HG03066 (cell line): ENCODE measurements at regions not wholly inside any gene's neighbourhood (a gene's known extent, or its start where the extent isn't known, plus 50 kb on each side); places are given as distances from the start of the nearest gene placed in this dataset.

Source experiments
- ATAC-seq: cut with Tn5 transposase; IDR thresholded peaks from one replicate; pipeline ENCODE4 v1.9.1; 2021; ENCODE audit warnings: low read depth; ENCODE audit not compliant: unreplicated experiment

DNA sequence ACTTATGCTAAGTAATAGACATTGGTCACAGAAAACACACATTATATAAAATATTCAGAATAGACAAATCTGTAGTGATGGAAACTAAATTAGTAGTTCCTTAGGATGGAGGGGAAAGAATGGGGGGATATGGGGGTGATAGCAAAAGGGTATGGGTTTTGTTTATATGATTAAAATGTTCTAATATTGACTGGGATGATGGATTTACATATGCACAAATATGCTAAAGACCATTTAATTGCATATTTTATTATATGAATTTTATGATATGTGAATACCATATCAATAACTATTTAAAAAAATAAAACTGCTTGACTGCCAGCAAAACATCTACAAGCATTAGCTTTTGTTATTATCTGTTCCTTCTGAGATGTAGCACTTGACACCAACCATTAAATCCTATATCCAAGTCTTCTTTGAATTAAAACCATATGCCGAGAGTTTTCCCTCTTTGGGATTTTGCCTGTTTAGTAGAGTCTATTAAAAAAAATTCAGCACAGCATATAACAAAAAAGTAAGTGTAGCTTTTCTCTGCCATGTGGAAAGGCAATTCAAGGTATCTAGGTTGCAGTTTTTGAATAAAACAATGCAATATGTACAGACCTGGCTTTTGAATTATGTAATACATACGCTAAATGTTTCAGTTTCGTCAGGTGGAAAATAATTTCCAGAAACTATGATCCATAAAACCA, 2584.1 kb upstream of the PCDH20 start:
- ATAC-seq = no peak

DNA sequence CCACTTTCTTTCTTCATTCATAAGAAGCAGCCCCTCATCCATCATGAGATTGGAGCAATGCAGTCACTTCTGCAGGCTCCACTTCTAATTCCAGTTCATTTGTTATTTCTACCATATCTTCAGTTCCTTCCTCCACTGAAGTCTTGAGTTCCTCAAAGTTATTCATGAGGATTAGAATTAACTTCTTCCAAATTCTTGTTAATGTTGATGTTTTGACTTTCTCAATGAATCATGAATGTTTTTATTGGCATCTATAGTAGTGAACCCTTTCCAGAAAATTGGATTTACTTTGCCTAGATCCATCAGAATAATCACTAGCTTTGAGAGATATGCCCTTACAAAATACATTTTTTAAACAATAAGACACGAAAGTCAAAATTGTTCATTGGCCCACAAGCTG, 2567.7 kb upstream of the PCDH20 start:
- ATAC-seq = no peak

DNA sequence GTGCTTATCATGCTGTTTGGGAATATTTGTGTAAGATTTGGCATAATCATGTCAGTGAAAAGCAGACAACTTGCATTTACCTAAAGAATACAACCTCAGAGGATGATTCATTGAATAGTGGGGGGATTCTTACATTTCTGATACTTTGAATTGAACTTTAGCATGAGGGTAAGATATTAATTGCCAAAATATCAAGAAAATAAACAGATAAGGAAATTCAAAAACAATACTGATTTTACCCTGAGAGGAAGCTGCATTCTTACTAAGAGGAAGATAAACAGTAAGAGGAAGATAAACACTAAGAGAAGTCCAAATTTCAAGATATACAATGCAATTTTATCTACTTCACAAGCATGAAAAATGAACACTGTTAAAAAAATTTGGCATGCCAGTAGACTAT, 2564.3 kb upstream of the PCDH20 start:
- no peak for ATAC-seq

DNA sequence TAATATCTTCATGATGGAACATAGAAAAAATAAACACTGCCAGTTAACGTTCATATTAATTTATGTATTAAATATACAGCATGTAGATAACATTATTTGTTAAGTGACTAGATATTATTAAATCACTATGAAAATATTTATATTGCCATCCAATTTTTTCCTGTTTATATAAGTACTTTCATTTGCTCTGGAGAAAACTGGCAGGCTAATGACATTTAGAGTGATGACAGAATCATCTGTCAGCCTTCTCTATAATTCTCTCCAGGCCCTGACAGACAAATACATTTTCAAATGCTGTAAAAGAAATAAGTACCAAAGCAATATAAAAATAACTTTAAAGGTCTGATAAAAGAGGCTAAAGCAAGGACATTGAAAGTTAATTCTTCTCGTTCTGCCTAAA, 2556.7 kb upstream of the PCDH20 start:
- ATAC-seq = no peak

DNA sequence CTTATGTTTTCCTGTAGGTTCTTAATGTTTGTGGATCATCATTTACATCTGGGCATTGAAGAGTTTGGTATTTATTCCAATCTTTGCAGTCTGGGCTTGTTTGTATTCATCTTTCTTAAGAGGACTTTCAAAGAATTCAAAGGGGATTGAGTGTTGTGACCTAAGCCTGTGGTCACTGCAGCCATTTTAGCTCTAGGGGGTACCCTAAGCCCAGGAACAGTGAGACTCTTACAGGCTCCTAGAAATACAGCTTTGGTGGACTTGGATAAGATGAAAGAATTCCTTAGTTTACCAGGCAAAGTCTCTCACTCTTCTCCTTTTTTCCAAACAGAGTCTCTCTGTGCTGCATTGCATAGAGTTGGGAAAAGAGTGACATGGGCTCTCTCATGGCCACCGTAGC, 2539.0 kb upstream of the PCDH20 start:
- ATAC-seq = no peak

DNA sequence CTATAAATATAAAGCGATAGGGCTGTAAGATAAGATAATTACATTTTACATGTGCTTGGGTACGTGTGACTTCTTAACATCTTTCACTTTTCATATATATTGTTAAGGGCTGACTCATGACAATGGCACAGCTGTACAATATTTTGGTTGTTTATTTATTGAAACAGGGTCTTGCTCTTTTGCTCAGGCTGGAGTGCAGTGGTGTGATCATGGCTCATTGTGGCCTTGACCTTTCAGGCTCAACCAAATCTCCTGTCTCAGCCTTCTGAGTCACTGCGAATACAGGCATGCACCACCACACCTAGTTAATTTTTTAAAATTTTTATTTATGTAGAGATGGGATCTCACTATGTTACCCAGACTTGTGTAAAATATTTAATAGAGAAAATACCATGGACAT, 2532.4 kb upstream of the PCDH20 start:
- no peak for ATAC-seq

DNA sequence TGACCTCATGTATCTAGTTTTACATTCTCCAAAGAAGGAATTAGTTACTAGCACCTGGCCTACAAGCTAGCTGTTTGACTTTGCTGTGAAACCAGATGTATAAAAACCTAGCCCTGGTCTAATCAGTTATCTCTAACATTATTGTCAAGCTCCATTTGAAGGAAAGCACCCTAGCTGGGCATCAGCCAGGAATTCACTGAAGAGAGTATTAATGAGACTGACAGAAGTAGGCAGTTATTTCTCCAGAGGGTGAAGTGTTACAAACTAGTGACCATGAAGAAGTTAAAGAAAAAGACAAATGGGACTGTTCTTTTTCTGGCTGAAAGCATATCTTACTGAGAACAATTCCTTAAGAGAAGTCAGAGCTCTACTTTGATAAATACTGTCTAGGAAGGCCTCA, 2529.3 kb upstream of the PCDH20 start:
- ATAC-seq = no peak

DNA sequence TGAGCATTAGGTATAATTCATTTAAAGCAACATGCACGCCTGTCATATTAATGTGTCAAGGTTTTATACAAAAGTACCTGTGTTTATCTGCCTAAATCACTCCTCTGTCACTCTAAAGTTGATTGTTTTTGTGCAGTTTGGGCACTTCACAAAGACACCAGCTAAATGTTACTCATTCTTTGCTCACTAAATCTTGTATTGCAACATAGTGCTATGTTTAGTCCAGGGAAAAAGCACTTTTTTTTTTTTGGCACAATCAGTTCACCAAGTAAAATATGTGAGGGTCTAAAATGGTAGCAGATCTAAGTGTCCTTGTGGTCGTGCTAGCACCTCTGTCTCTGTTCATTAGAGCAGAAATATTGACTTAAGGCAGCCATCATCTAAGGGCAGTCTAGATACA, 2526.7 kb upstream of the PCDH20 start:
- ATAC-seq = no peak

DNA sequence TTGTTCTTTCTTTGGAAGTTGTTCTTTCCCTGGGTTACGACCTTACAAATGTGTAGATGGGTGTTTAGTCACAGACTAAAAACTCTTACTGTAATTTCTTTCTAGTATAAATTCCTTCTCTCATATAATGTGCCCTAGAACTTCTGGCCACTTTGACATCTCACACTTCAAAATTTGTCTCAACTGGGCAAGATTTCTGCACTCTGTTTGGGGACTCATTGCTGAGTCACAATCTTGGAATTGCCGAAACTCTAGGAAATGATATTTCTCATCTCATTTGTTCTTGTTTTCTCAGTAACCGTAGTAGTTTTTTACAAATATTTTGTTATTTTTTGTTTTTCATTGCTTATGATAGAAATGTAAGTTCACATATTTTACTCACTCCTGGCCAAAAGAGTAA, 2523.2 kb upstream of the PCDH20 start:
- ATAC-seq = no peak

DNA sequence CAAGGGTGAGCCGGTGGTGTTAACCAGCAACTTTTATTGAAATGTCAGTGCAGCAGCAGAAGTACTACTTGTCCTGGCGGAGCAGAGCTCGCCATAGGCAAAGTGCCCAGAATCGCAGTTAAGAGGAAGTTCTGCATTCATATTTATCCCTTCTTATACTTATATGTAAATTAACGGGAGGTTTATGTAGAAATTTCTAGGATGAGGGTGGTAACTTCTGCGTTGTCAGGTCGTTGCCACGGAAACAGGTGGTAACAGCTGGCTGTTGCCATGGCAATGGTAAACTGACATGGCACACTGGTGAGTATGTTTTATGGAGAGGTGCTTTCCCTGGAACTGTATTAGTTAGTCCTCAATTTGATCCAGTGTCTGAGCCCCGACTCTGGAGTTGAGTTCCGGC, 2494.9 kb upstream of the PCDH20 start:
- ATAC-seq = no peak

DNA sequence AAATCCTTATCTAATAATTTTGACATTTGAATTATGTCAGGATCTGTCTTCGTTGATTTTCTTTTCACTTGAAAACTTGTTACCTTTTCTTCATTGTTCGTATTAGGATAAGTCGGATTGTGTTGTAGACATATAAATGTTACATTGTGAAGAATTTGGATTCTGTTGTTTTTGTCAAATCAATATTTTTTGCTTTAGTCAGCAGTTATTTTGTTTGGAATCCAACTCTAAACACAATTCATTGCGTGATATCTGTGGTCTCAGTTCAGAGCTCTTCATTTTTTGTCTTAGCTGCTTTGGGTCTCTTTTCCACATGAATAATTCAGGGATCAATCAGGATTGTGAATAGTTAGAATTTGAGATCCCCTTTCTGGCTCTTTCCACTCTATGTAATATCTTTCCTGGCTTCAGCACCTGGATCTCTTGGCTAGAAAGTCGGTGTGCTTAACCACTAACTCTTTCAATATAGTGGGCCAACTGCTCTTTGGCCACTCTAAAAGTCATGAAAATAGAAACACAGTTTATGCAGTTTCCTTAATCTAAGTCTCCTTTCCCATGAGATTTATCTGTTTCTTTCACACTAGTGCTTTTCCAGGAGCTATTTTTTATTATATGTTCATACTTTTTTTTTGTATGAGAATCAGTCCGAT, 2494.2 kb upstream of the PCDH20 start:
- ATAC-seq = no peak

DNA sequence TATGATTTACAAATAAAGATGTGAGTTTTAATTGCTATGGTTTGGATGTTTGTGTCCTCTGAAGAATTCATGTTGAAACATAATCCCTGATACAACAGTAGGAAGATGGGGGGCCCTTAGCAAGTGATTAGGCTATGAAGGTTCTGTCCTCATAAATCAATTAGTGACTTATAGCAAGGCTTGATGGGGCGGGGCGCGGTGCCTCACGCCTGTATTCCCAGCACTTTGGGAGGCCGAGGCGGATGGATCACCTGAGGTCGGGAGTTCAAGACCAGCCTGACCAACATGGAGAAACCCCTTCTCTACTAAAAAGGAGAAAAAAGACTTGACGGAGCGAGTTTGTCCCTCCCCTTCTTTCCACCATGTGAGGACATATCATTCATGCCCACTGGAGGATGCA, 2486.5 kb upstream of the PCDH20 start:
- no peak for ATAC-seq

DNA sequence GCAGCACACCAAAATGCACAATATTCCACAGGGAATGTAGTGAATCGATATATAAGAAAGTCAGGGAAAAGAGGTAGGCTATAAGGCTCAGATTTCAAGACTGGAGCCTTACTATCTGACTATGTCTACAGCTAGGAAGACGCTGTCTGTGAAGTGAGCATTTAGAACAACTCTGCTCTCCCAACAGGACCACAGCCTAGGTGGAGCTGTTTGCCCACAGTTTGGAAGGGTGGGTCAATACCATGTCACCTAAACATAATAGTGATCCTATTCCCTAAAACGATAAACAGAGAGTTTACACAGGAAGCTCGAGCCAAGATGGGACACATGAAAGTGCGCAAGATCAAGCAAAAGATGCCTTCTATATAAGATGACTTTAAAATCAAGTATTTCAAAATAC, 2486.0 kb upstream of the PCDH20 start:
- no peak for ATAC-seq

DNA sequence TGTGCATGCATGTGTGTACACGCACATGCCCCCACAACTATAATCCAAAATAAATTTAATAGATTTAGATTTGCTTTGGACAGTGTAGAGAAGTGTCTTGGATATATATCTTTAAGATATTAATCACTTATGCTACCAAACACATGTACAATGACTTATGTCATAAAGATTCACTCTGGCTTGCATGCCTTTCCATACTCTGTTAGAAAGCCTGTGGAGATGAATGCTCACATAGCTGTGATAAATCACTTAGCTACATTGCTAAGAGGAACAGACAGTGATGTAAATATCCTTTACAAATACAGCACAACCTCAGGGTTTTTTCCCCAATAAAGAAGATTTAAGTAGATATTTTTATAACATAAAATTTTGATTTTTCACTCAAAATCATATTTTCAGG, 2484.8 kb upstream of the PCDH20 start:
- ATAC-seq = no peak

DNA sequence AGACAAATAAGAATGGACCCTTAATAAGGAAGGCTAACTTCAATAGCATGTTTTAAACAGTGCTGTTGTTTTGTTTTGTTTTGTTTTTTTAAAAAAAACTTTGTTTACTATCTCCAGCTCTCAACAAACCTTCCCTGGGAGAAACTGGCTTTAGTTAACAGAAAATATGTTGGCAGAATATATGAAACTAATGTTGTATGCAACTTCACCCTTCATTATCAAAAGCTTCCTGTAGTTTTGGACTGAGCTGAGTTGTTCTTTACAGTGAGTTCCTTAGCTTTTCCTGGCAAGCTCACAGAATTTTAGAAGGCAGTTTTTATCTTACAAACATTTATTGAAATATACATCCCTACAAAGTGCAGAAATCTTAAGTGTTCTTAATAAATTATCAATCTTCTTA, 2480.7 kb upstream of the PCDH20 start:
- no peak for ATAC-seq

DNA sequence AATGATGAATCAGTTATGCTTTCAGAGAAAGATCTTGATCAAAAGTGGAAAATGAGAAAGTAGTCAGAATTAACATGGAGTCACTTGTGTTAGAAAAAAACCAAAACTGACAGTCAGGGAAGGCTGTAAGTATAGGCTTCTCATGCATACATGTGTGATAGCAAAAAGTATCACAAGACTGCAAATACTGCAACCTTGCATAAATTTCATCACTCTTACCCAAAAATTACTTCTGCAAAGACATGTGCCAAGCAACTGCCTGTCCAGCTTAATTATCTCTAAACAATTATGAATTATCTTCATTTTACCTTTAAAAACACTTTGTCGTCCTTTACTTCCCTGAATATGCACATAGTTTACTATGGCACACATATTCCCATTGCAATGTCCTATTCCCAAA, 2466.4 kb upstream of the PCDH20 start:
- ATAC-seq = no peak

DNA sequence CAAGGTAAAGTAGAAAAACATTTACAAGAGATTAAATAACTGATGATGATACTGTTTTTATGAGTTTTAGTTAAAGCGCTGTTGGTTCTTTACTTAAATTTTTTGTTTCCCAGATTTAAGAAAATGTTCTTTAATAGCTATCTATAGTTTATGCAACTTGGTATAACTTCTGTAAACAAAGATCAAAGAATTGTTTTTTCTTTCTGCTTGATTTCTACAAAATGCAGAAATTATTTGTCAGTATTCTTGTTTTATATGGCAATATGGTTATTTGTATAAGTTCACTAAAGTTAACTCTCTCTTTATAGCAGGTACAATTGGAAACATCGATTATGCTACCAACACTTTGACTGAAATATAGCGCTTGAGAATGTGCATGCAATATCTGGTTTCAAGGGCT, 2465.1 kb upstream of the PCDH20 start:
- ATAC-seq = no peak

DNA sequence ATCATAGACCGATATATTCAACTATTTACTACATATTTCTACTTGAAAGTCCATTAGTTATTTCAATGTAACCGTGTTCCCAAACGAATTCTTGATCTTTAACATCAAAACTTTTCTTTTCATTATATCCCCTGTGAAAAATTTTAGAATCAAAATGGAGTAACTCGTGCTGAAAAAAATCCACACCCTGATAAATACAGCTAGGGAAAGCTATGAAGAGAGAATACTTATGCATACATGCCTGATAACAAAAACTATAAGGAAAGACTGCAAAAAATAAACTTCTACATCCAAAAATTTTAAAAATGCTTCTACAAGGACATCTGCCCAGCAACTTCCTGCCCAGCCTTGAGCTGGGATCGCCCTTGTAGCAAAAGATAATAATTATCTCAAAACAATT, 2458.3 kb upstream of the PCDH20 start:
- no peak for ATAC-seq

DNA sequence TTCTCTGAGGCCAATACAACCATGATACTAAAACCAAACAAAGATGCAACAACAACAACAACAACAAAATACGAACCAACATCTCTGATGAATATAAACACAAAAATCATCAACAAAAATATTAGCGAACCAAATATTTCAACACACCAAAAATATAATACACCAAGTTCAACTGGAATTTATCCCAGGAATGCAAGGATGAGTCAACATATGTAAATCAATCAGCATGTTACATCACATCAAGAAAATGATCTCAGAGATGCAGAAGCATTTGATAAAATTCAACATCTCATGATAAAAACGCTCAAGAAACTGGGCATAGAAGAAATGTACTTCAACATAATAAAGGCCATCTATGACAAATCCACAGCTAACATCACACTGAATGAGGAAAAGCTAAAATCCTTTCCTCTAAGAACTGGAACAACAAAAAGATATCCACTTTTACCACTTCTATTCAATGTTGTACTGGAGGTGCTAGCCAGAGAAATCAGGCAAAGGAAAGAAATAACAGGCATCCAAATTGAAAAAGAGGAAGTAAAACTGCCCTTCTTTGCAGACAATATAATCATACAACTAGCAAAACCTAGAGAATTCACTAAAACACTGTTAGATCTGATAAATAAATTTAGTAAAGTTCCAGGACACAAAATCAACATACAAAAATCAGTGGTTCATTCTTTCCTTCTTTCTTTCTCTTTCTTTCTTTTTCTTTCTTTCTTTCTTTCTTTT, 2448.7 kb upstream of the PCDH20 start:
- no peak for ATAC-seq

DNA sequence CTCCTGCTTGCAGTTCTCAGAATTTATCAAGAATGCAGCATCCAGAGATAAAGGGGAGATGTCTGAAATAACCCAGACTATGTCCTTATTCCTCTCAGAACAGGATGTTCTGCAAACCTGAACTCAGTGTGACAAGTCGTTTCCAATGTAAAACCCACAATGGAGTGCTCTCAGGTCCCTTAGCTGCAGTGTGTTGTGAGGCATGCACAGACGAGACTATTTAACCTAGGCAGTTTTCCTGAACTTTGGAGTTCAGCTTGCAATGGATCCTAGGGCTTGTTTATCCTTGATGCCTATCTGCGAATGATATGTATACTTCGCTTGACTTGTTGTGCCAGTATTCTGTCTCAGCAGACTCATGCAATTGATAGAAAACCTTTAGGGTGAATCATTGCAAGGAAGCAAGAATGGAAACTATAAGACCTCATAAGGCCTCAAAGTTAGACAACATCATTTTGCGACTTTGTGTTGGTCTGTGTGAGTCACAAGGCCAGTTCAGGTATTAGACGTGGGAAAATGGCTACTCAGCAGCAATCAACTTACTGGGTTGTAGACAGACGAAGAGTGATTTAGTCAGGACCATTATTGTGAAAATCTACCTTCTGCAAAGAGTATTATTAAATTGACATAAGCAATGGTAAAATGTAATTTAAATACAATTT, 2439.9 kb upstream of the PCDH20 start:
- no peak for ATAC-seq

DNA sequence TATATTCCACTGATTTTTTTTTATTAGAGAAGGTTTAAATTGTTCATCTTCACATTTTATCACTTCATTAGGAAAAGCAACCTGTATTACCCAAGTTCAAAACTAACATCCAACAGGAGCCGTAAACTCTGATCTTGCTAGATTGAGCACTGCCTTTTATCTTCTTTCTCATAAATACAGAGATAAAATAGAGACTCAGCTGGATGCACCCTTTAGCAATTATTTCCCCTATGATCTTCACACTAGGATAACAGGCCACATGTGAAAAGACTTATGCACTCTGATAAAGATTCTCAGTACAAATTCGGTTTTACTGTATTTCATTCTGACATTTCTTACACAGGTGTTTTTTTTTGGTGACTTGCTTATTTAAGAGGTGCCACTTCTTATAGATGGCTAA, 2438.2 kb upstream of the PCDH20 start:
- ATAC-seq = no peak

DNA sequence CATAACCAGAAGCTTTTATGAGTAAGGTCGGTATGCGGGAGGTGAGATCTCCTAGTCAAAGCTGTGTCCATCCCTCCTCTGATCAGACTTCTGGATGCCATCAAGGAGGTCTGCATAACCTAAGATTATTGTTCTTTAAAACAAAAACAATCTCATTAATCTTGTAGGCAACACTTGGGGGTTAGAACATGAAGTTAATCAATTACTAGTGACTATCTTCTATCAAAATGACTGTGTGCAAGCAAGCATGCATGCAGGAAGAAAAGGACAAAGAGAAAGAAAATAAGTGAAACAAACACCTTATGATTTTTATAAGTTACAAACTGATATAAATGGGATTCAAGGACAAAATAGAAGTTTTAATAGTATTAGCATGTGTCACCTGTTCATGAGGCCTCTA, 2435.9 kb upstream of the PCDH20 start:
- no peak for ATAC-seq
